Right renal cortex interstitium (tissue), 3 donors: ENCODE measurements at regions not wholly inside any gene's neighbourhood (a gene's known extent, or its start where the extent isn't known, plus 50 kb on each side); places are given as distances from the start of the nearest gene placed in this dataset.

Source experiments
- DNase-seq, 3 donors: peaks; one replicate each; pipeline ENCODE4 v3.0.0-alpha.2; 2013; ENCODE audit warnings: low read depth in 3 of 3, low spot score in 2 of 3

DNA sequence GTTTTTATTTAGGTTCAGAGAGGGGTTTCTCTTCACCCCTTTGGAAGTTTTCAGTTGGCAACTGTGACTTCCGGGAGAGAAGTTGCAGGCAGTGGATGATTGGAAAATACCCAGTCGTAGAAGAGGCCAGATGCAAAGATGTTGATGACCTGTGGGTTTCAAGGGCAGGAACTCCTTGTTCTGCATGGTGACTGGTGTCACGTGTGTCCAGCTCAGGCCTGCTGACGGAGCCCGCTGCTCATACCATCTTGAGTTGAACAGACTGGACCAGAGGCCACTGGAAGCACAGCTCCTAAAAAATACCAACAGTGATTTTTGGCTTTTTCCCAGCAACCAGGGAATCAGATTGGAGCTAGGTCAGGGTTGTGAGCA lies 243.9 kb upstream of the KLF4 start:
- no peak for DNase-seq

DNA sequence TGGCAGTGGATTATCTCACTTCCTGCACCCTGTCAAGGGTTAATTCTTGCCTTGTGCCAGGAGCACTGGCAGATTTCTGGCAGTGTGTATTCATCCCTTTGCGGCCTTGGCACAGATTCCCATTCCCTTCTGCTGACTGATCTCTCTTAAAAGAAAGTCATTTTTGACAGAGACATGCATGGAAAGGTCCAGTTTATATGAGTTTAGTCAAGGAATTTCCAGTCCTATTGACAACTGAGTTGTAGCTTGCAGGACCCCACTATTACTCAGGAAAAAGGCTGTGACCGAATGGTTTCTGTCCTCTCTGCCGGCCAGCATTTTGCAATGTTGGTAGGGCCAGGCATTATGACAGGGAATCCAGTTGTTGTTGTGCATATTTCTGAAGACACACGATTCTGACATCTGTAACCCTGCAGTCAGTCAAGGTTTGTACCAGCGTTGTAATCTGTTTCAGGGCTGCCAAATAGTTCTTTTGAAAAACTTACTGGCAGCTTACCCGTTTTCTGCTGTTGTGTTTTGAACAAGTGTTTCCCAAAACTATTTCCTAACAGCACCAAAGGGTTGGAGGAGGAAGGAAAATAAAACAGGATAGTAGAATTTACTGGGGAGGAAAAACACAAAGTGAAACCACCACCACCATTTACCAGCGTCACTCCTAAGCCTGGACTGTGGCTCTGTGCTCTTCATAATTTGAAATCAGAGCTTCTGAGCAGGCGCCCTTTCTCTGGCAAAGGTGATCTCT lies 243.4 kb upstream of the KLF4 start:
- DNase-seq, result no peak

DNA sequence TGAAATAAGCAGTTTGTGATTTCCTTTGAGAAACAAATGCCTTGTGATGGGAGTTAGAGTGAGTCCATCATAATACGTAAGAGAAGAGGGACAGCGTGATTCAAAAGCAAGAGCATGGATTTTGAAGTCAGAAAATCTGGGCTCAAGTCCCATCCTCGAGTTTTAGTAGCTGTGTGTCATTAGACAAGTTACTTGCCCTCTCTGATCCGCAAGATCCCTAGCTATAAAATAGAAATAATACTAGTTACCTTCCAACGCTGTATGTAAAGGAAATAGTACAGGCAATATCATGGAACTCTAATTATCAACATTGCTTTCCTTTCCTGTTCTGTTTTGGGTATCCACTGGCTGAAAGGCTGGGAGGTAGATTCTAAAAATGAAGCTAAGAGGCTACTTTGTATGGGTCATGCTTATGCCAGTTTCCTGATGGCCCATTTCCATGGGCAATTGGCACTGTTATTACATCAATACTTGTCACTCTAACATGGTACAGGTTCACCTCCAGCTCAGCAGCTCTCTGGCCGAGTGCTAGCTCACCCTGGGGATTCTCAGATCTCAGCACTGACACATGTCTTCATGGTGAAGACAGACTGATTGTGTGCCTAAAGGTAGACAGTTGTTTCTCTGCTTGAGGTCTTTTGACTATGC lies 241.7 kb upstream of the KLF4 start:
- DNase-seq, result no peak

GRCh38 chr9:107730666-107731065 lies 241.1 kb upstream of the KLF4 start:
- no peak for DNase-seq

DNA sequence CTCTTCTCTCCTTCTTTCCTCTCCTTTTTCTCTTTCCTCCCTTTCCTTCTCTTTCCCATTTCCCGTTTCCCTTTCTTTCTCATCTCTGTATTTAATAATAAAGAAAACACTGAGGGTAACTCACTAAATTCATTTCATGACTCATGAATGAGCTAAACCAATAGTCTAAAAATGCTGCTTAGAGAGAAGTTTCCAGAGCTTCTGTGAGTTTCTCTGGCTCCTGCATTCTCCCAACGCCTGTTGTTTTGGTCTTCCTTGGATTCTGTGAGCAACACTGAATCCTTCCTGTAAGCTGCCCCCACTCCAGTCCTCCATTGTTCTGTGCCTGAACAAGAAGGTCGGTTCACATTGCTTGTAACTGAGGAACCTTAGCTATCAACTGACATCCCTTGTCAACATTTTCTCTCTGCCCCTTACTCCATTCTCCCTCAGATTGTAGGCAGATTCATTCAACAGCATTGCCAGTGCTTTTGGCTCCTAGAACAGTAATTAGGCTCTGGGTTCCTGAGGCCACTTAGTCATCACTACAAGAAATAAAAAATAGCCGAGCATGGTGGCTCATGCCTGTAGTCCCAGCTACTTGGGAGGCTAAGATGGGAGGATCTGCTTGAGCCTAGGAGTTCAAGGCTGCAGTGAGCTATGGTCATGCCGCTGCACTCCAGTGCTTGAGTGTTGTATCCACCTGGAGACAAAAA lies 237.7 kb upstream of the KLF4 start:
- no peak for DNase-seq

DNA sequence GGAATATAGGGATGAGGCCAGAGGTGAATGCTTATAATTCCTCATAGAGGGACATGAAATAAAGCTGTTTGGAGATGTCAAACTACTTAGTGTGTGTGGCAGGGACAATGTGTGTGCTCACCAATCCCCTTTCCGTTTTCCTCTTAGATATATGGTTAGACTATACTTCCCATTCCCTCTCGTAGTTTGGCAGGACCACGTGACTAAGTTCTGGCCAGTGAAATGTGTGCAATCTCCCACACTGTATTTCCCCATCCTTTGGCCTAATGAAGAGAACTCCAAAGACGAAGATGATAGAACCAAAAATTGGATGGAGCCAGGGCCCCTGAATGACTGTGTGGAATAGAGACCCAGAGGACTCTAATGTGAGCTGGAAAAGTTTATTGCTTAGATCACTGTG lies 233.4 kb upstream of the KLF4 start:
- DNase-seq, result no peak

GRCh38 chr9:107721705-107722245 lies 232.2 kb upstream of the KLF4 start:
- no peak for DNase-seq

- no peak for DNase-seq
Observed at GRCh38 chr9:107720501-107720900, 230.9 kb upstream of the KLF4 start.

DNA sequence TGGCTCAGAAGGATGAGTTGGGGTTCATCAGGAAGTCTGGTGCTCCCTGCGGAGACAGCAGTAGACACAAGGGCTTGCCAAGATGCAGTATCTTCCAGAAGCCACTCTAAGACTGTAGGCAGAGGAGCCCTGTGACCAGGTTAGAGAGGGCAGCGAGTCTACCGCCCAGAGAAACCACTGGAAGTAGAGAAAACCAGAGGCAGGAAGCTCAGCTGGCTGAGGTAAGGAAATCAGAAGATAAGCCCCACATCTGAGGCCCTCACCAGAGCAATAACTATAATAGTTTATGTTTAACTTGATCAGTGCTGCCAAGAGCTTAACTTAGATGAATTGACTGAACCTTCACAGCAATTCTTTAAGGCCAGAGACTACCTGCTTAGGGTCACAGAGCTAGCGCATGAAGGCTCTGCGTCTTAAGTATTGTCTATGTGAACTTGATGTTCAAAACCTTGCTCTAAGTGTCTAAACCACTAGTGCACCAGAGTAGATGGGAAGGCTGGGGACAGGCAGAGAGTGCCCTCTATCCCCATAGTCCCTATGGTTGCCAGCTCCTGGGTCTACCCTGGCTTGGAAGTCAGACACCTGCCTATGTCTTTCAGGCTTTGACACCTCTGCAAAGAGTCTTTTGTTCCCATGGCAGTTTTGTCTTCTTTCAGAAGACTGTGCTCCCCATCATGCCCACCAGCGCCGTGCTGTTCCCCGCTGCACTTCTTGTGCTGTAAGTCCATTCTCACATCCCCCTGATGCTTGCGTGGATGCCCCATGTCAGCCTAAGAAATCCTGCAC lies 228.2 kb upstream of the KLF4 start:
- DNase-seq, result no peak

DNA sequence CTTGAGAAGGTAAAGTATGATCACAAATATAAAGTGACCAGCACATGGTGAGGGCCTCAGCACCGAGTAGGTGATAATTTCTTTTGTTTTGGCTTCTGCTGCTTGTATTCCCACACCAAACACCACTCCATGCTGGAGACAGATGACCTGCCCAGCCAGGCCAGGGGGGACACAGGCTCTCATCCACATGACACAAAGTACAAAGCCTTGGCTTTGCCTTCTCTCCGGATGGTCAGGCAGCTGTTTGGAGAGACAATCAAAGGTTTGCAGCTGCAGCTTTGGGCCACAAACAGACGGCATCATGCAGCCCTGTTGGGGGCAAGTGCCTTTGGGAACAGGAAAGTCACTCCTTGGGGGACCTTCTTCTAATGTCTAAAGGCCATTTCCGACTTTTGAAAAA lies 226.2 kb upstream of the KLF4 start:
- no peak for DNase-seq

- DNase-seq, result no peak
Observed at GRCh38 chr9:107713470-107713869, 223.9 kb upstream of the KLF4 start.

GRCh38 chr9:107712390-107712789 lies 222.8 kb upstream of the KLF4 start:
- DNase-seq, result no peak

DNA sequence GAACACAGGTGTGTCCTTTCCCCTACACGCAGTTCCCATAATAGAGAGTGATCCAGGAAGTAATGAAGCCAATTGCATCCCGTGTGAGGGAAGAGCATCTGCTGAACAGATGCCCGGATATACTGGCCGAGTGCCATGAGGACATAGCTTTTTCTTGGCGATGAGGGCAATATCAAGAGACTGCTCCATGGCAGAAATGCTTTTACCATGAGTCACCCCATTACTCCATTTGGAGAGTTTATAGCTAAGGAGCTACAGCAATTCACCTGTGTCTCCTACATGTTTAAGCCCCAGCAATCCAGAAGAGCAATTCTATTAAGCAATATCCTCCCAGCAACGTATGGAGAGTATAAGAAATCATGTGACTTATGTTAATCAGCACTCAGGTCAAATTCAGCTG lies 222.0 kb upstream of the KLF4 start:
- no peak for DNase-seq

GRCh38 chr9:107710953-107711352 lies 221.4 kb upstream of the KLF4 start:
- no peak for DNase-seq

DNA sequence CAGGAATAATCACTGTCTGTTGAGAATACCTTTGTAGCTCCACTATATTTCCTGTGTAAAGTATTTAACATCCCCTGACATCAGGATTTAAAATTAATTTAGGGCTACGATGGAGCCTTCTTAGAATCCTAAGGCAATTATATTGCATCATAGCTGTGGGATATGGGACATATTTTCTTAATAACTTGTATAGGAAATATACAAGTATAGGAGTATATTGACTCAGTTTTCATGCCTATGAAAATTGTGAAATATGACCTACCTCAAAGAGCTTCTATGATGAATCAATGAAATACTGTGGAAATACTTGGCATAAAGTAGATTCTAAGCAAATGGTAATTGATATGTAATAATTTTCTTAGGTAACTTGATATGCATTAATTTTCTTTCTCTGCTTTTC lies 221.0 kb upstream of the KLF4 start:
- DNase-seq, result no peak

DNA sequence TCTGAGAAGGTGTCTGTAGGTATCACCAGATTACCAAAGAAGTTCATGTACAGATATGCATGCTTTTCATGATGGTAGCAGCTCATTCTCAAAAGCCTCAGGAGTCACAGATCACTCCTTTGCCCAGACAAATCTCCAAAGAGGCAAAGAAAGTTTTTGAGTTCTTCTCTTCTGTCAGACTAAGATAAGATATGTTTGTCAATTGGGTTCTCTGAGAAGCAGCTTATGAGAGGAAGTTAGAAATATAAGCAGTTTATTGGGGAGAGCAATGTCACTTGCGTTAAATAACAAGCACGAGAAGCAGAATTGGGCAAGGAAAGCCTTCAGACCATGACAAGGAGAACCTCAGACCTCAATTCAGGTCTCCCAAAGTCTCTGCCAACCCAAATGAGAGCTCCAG lies 219.2 kb upstream of the KLF4 start:
- DNase-seq, result no peak

DNA sequence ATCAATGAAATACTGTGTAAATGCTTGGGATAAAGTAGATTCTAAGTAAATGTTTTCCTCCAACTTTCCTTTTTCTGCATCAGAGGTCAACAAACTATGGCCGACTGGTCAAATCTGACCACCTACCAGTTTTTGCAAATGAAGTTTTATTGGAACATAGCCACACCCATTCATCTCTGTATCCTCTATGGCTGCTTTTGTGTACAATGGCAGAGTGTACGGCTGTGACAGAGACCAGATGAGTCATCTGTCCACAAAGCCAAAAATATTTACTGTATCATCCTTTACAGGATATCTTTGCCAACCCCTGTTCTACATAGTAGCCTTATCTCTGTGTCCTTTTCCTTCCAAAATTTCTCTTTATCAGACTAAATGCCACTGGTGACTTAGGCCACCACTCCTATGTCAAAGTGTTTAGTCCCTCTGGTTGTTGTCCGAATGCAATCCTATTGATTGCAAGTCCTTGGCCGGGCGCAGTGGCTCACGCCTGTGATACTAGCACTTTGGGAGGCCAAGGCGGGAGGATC lies 218.4 kb upstream of the KLF4 start:
- DNase-seq, result no peak

- DNase-seq, result no peak
Observed at GRCh38 chr9:107707428-107707837, 217.9 kb upstream of the KLF4 start.

DNA sequence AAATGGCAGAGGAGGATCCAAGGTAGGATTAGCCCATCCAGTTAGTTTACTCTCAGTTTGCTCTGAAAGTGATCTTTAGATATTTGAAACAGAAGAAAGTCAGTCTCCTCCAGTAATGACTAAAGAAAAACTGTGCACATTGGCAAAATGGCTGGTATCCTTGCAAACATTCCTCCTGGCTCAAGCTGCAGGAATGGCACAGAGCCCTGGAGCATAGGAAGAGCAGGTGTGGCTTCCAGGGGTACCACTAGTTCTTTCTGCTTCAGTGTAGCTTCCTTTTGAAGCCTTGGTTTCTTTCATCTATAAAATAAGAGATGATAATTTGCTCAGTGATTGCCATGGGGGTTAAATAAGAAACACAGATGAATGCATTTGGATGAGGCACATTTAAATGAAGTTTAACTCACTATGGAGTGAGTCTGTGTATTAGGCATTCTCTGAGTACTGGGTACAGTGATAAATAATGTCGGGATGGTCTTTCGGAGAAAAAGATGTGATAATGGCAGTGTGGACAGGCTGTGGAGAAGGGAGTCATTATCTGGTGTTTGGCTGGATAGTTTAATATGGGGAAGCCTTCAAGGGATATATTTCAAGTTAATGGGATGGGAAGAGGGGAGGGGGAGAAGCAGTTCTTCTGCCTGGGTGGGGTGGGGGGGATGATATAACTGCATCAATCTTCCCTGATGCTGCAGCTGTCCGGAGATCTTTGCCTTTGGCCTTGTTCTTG lies 217.3 kb upstream of the KLF4 start:
- no peak for DNase-seq

GRCh38 chr9:107705521-107705920 lies 216.0 kb upstream of the KLF4 start:
- DNase-seq, result no peak
